H1 (cell line): ENCODE measurements at regions not wholly inside any gene's neighbourhood (a gene's known extent, or its start where the extent isn't known, plus 50 kb on each side); places are given as distances from the start of the nearest gene placed in this dataset.

ENCODE experiments used
- CTCF ChIA-PET: fragments of 300-600 bp; sonication (Branson Sonifier 250); formaldehyde crosslinking; loops from one replicate; lab custom pipeline; 2021; ENCODE audit not compliant: partially characterized antibody; lab: Charles Lee
- POLR2A ChIA-PET: fragments of 300-600 bp; sonication (Branson Sonifier 250); formaldehyde crosslinking; loops from one replicate; lab custom pipeline; 2021; ENCODE audit warnings: inconsistent platforms; ENCODE audit not compliant: partially characterized antibody; lab: Charles Lee
- DNase-seq, 2 experiments: peaks; one replicate each; pipeline versions ENCODE4 v3.0.0 to v3.0.0-alpha.2; 2010 to 2022; ENCODE audit warnings: low spot score in 2 of 2, low read depth in 1 of 2, mixed read lengths in 1 of 2
- FAIRE-seq: peaks from 2 replicates; lab custom pipeline; 2011; peaks lifted over from hg19 to GRCh38; lab: Jason Lieb, UNC
- H2AFZ ChIP-seq: 2 replicates; pipeline ENCODE4 v1.8.1; 2012; ENCODE audit warnings: low read length, inconsistent platforms
- H2AK5ac ChIP-seq: 2 replicates; pipeline ENCODE4 v1.6.1; 2013; ENCODE audit warnings: low read depth, low read length
- H2BK120ac ChIP-seq: replicated peaks from 2 replicates; pipeline ENCODE3; 2013; ENCODE audit warnings: low read depth, low read length, inconsistent platforms
- H2BK12ac ChIP-seq: 2 replicates; pipeline ENCODE4 v1.6.1; 2013; ENCODE audit warnings: low read depth, low read length
- H2BK15ac ChIP-seq: 2 replicates; pipeline ENCODE4 v1.6.1; 2013; ENCODE audit warnings: low read length
- H2BK20ac ChIP-seq: 2 replicates; pipeline ENCODE4 v1.6.1; 2013; ENCODE audit warnings: low read length
- H2BK5ac ChIP-seq: 2 replicates; pipeline ENCODE4 v1.6.1; 2013; ENCODE audit warnings: low read depth, low read length
- H3K14ac ChIP-seq: 2 replicates; pipeline ENCODE4 v1.6.1; 2013; ENCODE audit warnings: inconsistent platforms; ENCODE audit not compliant: insufficient read length
- H3K18ac ChIP-seq: 2 replicates; pipeline ENCODE4 v1.6.1; 2013; ENCODE audit warnings: low read length; ENCODE audit errors: extremely low read depth
- H3K23ac ChIP-seq: 2 replicates; pipeline ENCODE4 v1.6.1; 2013; ENCODE audit warnings: inconsistent platforms; ENCODE audit not compliant: insufficient read length
- H3K23me2 ChIP-seq: 2 replicates; pipeline ENCODE4 v1.6.1; 2013; ENCODE audit warnings: low read depth, low read length
- H3K27ac ChIP-seq: 2 replicates; pipeline ENCODE4 v1.6.1; 2011; ENCODE audit warnings: low read depth, low read length, inconsistent platforms
- H3K27me3 ChIP-seq, 4 experiments: replicated peaks in 1 of 4; 1 replicate in 1 of 4; 2 replicates in 3 of 4; pipeline versions ENCODE4 v1.6.1 to v1.8.1; 2011 to 2013; ENCODE audit warnings: low read length in 3 of 4, mild to moderate bottlenecking in 3 of 4, inconsistent platforms in 2 of 4, mixed read lengths in 2 of 4, moderate library complexity in 1 of 4; ENCODE audit not compliant: control insufficient read depth in 3 of 4, insufficient read depth in 3 of 4; ENCODE audit errors: extremely low read depth in 1 of 4
- H3K36me3 ChIP-seq, 4 experiments: 2 replicates each; pipeline versions ENCODE4 v1.6.1 to v1.8.1; 2011 to 2013; ENCODE audit warnings: mild to moderate bottlenecking in 4 of 4, low read length in 3 of 4, moderate library complexity in 2 of 4, control low read depth in 1 of 4, inconsistent platforms in 1 of 4; ENCODE audit not compliant: insufficient read depth in 4 of 4, control insufficient read depth in 2 of 4
- H3K4ac ChIP-seq: replicated peaks from 2 replicates; pipeline ENCODE3; 2013; ENCODE audit warnings: low read length, low read depth, mixed read lengths, inconsistent platforms; ENCODE audit not compliant: insufficient read length
- H3K4me1 ChIP-seq, 4 experiments: replicated peaks in 1 of 4; 1 replicate in 1 of 4; 2 replicates in 3 of 4; pipeline versions ENCODE4 v1.6.1 to v1.8.1; 2011 to 2013; ENCODE audit warnings: low read length in 3 of 4, inconsistent platforms in 2 of 4, mixed read lengths in 1 of 4; ENCODE audit not compliant: insufficient read depth in 4 of 4, control insufficient read depth in 3 of 4
- H3K4me2 ChIP-seq, 2 experiments: 2 replicates each; pipeline versions ENCODE4 v1.6.1 to v1.8.1; 2011 to 2013; ENCODE audit warnings: low read depth in 2 of 2, low read length in 2 of 2, control low read depth in 1 of 2, inconsistent platforms in 1 of 2, mild to moderate bottlenecking in 1 of 2; ENCODE audit not compliant: insufficient read depth in 1 of 2
- H3K4me3 ChIP-seq, 4 experiments: fragments of 200-600, 300-600 bp in 1 of 4; sonication (generic), shearing (Covaris generic), sonication (Bioruptor Twin) in 1 of 4; 2 replicates each; pipeline versions ENCODE4 v1.5.1 to v1.8.1; 2011 to 2016; ENCODE audit warnings: low read length in 4 of 4, low read depth in 3 of 4, control low read depth in 2 of 4, inconsistent platforms in 2 of 4, mild to moderate bottlenecking in 2 of 4, mixed read lengths in 1 of 4, moderate library complexity in 1 of 4; ENCODE audit not compliant: insufficient read depth in 2 of 4; ENCODE audit errors: extremely low read depth in 1 of 4
- H3K56ac ChIP-seq: replicated peaks from 2 replicates; pipeline ENCODE3; 2013; ENCODE audit warnings: low read depth, mild to moderate bottlenecking, mixed read lengths, low read length, inconsistent platforms; ENCODE audit not compliant: insufficient read length
- H3K79me1 ChIP-seq: 2 replicates; pipeline ENCODE4 v1.6.1; 2013; ENCODE audit warnings: low read depth, low read length, control low read depth
- H3K79me2 ChIP-seq, 2 experiments: 2 replicates each; pipeline versions ENCODE4 v1.6.1 to v1.8.1; 2012 to 2013; ENCODE audit warnings: low read length in 2 of 2, mild to moderate bottlenecking in 2 of 2, inconsistent platforms in 1 of 2; ENCODE audit not compliant: insufficient read depth in 2 of 2, control insufficient read depth in 1 of 2
- H3K9ac ChIP-seq, 4 experiments: replicated peaks in 1 of 4; 1 replicate in 1 of 4; 2 replicates in 3 of 4; pipeline versions ENCODE4 v1.6.1 to v1.8.1; 2011 to 2013; ENCODE audit warnings: low read depth in 3 of 4, low read length in 3 of 4, control low read depth in 2 of 4, mild to moderate bottlenecking in 2 of 4, moderate library complexity in 2 of 4, inconsistent platforms in 1 of 4; ENCODE audit errors: extremely low read depth in 1 of 4
- H3K9me3 ChIP-seq, 2 experiments: 2 replicates each; pipeline versions ENCODE4 v1.6.1 to v1.8.1; 2012 to 2013; ENCODE audit warnings: mild to moderate bottlenecking in 2 of 2, moderate library complexity in 2 of 2, control low read depth in 1 of 2, inconsistent platforms in 1 of 2, low read depth in 1 of 2, low read length in 1 of 2, mixed read lengths in 1 of 2; ENCODE audit not compliant: insufficient read depth in 2 of 2
- H4K20me1 ChIP-seq, 2 experiments: replicated peaks in 1 of 2; 2 replicates each; pipeline versions ENCODE3 to v1.8.1; 2011 to 2013; ENCODE audit warnings: inconsistent platforms in 2 of 2, low read length in 2 of 2, mild to moderate bottlenecking in 1 of 2; ENCODE audit not compliant: insufficient read depth in 2 of 2, control insufficient read depth in 1 of 2
- H4K5ac ChIP-seq: 2 replicates; pipeline ENCODE4 v1.6.1; 2013; ENCODE audit warnings: low read length, low read depth, mixed read lengths, inconsistent platforms; ENCODE audit not compliant: insufficient read length
- H4K8ac ChIP-seq: 2 replicates; pipeline ENCODE4 v1.8.0; 2013; ENCODE audit warnings: mild to moderate bottlenecking, moderate library complexity, low read length, inconsistent platforms; ENCODE audit not compliant: insufficient read depth; ENCODE audit errors: extremely low read depth
- H4K91ac ChIP-seq: replicated peaks from 2 replicates; pipeline ENCODE3; 2013; ENCODE audit warnings: low read length, mixed read lengths, inconsistent platforms; ENCODE audit not compliant: insufficient read length
- ATF2 ChIP-seq: IDR thresholded peaks from 2 replicates; pipeline ENCODE4 v1.6.1; 2012; ENCODE audit warnings: low read length, inconsistent platforms
- CBX8 ChIP-seq: fragments of 300-800, 300-1000 bp; sonication (generic); IDR thresholded peaks from 2 replicates; pipeline ENCODE4 v1.7.1; 2016; ENCODE audit warnings: low read depth, low read length, borderline replicate concordance
- CTBP2 ChIP-seq: IDR thresholded peaks from 2 replicates; pipeline ENCODE4 v1.7.0; 2011; ENCODE audit warnings: borderline replicate concordance, mild to moderate bottlenecking, moderate library complexity, mixed read lengths, low read length; ENCODE audit not compliant: insufficient read depth, insufficient read length
- E2F6 ChIP-seq: IDR thresholded peaks from 2 replicates; pipeline ENCODE4 v1.6.1; 2012; ENCODE audit warnings: inconsistent platforms
- FOSL1 ChIP-seq: IDR thresholded peaks from 2 replicates; pipeline ENCODE4 v1.6.1; 2011; ENCODE audit warnings: mild to moderate bottlenecking, low read depth, low read length, moderate library complexity; ENCODE audit not compliant: insufficient read depth
- MAFK ChIP-seq: IDR thresholded peaks from 2 replicates; pipeline ENCODE4 v1.6.1; 2012; ENCODE audit warnings: low read depth, mild to moderate bottlenecking, improper control_type of control experiment, low read length
- NRF1 ChIP-seq: IDR thresholded peaks from 2 replicates; pipeline ENCODE4 v1.6.1; 2011; ENCODE audit warnings: mild to moderate bottlenecking, low read depth, low read length, improper control_type of control experiment
- RNF2 ChIP-seq: fragments of 200-900, 300-1000 bp; sonication (generic); IDR thresholded peaks from 2 replicates; pipeline ENCODE4 v1.7.1; 2016; ENCODE audit warnings: borderline replicate concordance, low read depth, mild to moderate bottlenecking, antibody characterized with exemption, low read length; ENCODE audit not compliant: poor library complexity, severe bottlenecking; ENCODE audit errors: missing control alignments
- SIN3A ChIP-seq, 2 experiments: IDR thresholded peaks in 1 of 2; conservative IDR thresholded peaks in 1 of 2; 2 replicates each; pipeline ENCODE4 v1.6.1; 2011 to 2012; ENCODE audit warnings: low read length in 2 of 2, improper control_type of control experiment in 1 of 2, low read depth in 1 of 2, mild to moderate bottlenecking in 1 of 2
- SIRT6 ChIP-seq: IDR thresholded peaks from one replicate; pipeline ENCODE4 v1.7.1; 2012; ENCODE audit warnings: low read length, inconsistent platforms
- TAF1 ChIP-seq: IDR thresholded peaks from 2 replicates; pipeline ENCODE4 v1.6.1; 2011; ENCODE audit warnings: mild to moderate bottlenecking, low read depth, low read length
- TAF7 ChIP-seq: optimal IDR thresholded peaks from 2 replicates; pipeline ENCODE3; 2011; ENCODE audit warnings: low read depth, mild to moderate bottlenecking, inconsistent platforms, low read length, moderate library complexity, borderline replicate concordance
- WGBS, 2 experiments: shearing (Covaris generic) in 1 of 2; methylation state at CpG; one replicate each; pipeline versions ENCODE4 v1.1.6 to v1.1.7; 2013 to 2015; ENCODE audit warnings: low lambda C conversion rate in 2 of 2, mixed read lengths in 2 of 2, inconsistent platforms in 1 of 2, low coverage in 1 of 2, missing lambda C conversion rate in 1 of 2; ENCODE audit not compliant: insufficient replicate concordance in 2 of 2, insufficient coverage in 1 of 2, insufficient read length in 1 of 2; ENCODE audit errors: extremely low coverage in 1 of 2, missing lambda C conversion rate in 1 of 2; 5-methylcytosine and 5-hydroxymethylcytosine counted together

GRCh38 chr22:49613108-49613507, 214.6 kb downstream of the BRD1 start:
- Histone ChIP-seq H3K9me3 (peaks cover 0 to 3% of the 10 kb centered on the region in 2 experiments; a peak in 2 of 4 replicates), H2BK15ac (no peak overlapping the region), H2BK20ac (no peak overlapping the region), H3K4me3 (no peak overlapping the region), H4K5ac (no peak overlapping the region), H3K14ac (no peak overlapping the region), H2BK12ac (no peak overlapping the region), H2BK120ac (no peak overlapping the region), H3K23me2 (no peaks in the 10 kb centered on the region), H3K23ac (no peak overlapping the region), H3K4me2 (no peak overlapping the region), H3K4me1 (no peaks in the 10 kb centered on the region), H4K91ac (no peak overlapping the region), H2AFZ (no peak overlapping the region), H4K8ac (no peak overlapping the region), H2BK5ac (no peak overlapping the region), H3K36me3 (no peaks in the 10 kb centered on the region), H3K56ac (no peak overlapping the region), H2AK5ac (no peak overlapping the region), H3K27ac (no peak overlapping the region), H3K4ac (no peak overlapping the region), H3K79me1 (no peaks in the 10 kb centered on the region), H3K27me3 (no peaks in the 10 kb centered on the region), H3K18ac (no peak overlapping the region), H4K20me1 (no peaks in the 10 kb centered on the region), H3K79me2 (no peaks in the 10 kb centered on the region; a peak in 1 of 4 replicates), H3K9ac (no peak overlapping the region)
- ChIA-PET POLR2A (no interaction called here), CTCF (no interaction called here)
- FAIRE-seq (no peak), DNase-seq (no peak)
- TF ChIP-seq SIN3A (conservative IDR thresholded peaks at IDR 0.05 in 1 of 2, IDR thresholded peaks at IDR 0.05 in 1 of 2; ENCODE audit: low read depth in 1 of 2, low read length in 2 of 2), result no peak
- no peak for TF ChIP-seq SIRT6
- no peak for TF ChIP-seq E2F6
- no peak for TF ChIP-seq MAFK
- no peak for TF ChIP-seq CBX8
- no peak for TF ChIP-seq CTBP2
- TF ChIP-seq RNF2, result no peak
- TF ChIP-seq TAF1, result no peak
- no peak for TF ChIP-seq FOSL1
- no peak for TF ChIP-seq TAF7
- TF ChIP-seq NRF1, result no peak
- no peak for TF ChIP-seq ATF2
- WGBS, 2 experiments, result 85% methylated on average over 5 of the region's 5 CpGs; no CpG with 5 or more reads in 1 of the 2 experiments
